ENCODE measurements at regions not wholly inside any gene's neighbourhood (a gene's known extent, or its start where the extent isn't known, plus 50 kb on each side); places are given as distances from the start of the nearest gene placed in this dataset.

DNA sequence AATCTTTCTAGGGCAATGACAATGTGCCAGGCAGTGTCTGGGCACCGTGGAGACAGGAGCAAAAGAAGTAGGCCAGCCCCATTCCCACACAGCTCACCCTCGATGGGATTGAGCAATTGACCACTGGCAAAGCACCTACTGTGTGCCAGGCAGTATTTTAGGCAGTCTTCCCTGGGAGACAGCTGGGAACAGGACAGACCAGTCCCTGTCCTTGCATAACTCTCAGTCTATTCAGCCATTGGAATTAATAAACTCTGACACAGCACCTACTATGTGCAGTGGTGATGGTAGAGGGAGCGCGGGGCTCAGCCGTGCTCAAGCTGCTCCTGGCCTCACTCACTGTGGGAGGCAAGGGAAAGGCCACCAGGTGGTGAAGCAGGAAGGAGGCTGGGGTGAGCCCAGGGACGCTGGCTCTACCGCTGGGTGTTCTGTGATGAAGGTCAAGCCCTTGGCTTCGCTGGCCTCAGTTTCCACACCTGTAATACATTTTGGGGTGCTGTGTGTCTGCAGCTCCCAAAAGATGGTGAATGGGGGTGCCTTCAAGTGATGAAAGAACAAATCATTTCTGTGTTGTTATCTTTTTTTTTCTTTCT, 122.3 kb upstream of the PMEPA1 start:
- intact Hi-C loops (cut with micrococcal nuclease) = no loop called here
- no peaks in the 10 kb centered on the region for H3K9me3 Mint-ChIP-seq
- no peak overlapping the region for H3K4me3 Mint-ChIP-seq
- H3K4me1 Mint-ChIP-seq (ENCODE audit: low read depth) = no peaks in the 10 kb centered on the region
- no peaks in the 10 kb centered on the region for H3K36me3 Mint-ChIP-seq (ENCODE audit: low read depth)
- no peak overlapping the region for H3K27ac Mint-ChIP-seq
- peaks cover 4% of the 10 kb centered on the region for H3K27me3 Mint-ChIP-seq (ENCODE audit: insufficient read depth)
- no peak for DNase-seq (ENCODE audit: low spot score)

DNA sequence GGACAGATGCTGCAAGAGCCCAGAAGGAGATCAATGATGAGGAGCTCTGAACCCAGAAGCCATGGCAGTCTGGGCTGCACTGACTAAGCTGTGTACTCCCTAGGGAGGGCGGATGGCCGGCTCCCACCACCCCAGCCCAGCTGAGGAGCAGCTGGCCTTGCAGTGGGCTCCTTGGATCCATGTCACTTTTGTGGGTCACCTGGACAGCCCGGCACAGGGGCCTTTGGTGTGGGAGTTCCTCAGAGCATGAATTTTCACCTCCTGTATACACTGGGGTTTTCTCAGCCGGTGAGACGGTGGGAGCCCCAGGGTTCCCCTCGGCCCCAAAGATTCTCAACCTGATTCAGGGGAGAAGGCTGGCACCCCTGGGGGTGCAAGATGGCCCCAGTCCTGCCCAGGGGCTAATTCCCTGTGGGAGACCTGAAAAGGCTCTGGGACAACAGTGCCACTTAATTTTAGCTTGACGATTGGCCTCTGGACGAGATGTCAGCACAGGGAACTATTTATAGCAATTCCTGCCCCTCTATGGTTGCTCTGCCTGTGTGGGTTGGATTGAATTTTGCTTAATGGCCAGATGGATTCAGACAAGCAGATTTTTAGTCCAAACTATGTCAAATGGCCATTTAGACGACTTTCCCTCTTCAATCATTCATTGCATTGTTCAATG, 121.6 kb upstream of the PMEPA1 start:
- intact Hi-C loops (cut with micrococcal nuclease) = no loop called here
- H3K4me3 Mint-ChIP-seq = no peak overlapping the region
- no peaks in the 10 kb centered on the region for H3K9me3 Mint-ChIP-seq
- peaks cover 4% of the 10 kb centered on the region for H3K27me3 Mint-ChIP-seq (ENCODE audit: insufficient read depth)
- no peak overlapping the region for H3K27ac Mint-ChIP-seq
- H3K4me1 Mint-ChIP-seq (ENCODE audit: low read depth) = no peaks in the 10 kb centered on the region
- no peak for DNase-seq (ENCODE audit: low spot score)
- H3K36me3 Mint-ChIP-seq (ENCODE audit: low read depth) = no peaks in the 10 kb centered on the region

DNA sequence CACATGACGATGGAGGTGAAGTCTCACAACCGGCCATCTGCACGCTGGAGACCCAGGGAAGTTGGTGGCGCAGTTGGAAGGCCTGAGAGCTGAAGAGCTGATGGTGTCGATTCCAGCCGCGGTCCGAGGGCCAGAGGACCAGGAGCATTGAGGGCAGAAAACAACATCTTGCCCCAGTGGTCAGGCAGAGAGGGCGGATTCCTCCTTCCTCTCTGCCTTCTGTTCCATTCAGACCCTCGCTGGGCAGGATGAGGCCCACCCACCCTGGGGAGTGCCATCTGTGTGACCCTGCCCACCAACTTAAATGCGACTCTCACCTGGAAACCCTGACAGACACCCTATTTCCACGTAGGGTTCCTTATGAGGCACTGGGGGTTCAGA, 120.7 kb upstream of the PMEPA1 start:
- Mint-ChIP-seq H3K4me1 (ENCODE audit: low read depth) (no peaks in the 10 kb centered on the region), H3K9me3 (no peaks in the 10 kb centered on the region), H3K27ac (no peak overlapping the region), H3K36me3 (ENCODE audit: low read depth) (no peaks in the 10 kb centered on the region), H3K27me3 (ENCODE audit: insufficient read depth) (peaks cover 4% of the 10 kb centered on the region), H3K4me3 (no peak overlapping the region)
- intact Hi-C loops (cut with micrococcal nuclease) = no loop called here
- DNase-seq (ENCODE audit: low spot score) = no peak

GRCh38 chr20:57829805-57830514, 120.1 kb upstream of the PMEPA1 start:
- no peak overlapping the region for H3K27ac Mint-ChIP-seq
- H3K27me3 Mint-ChIP-seq (ENCODE audit: insufficient read depth) = peaks cover 3% of the 10 kb centered on the region
- no peak overlapping the region for H3K4me3 Mint-ChIP-seq
- no peaks in the 10 kb centered on the region for H3K9me3 Mint-ChIP-seq
- no peaks in the 10 kb centered on the region for H3K36me3 Mint-ChIP-seq (ENCODE audit: low read depth)
- H3K4me1 Mint-ChIP-seq (ENCODE audit: low read depth) = no peaks in the 10 kb centered on the region
- intact Hi-C loops (cut with micrococcal nuclease) = no loop called here
- no peak for DNase-seq (ENCODE audit: low spot score)

GRCh38 chr20:57829336-57829735, 119.5 kb upstream of the PMEPA1 start:
- Mint-ChIP-seq H3K27ac (no peak overlapping the region), H3K4me3 (no peak overlapping the region)

GRCh38 chr20:57828696-57829095, 118.9 kb upstream of the PMEPA1 start:
- DNase-seq (ENCODE audit: low spot score) = no peak
- no peak overlapping the region for H3K27ac Mint-ChIP-seq
- intact Hi-C loops (cut with micrococcal nuclease) = no loop called here
- peaks cover 4% of the 10 kb centered on the region for H3K27me3 Mint-ChIP-seq (ENCODE audit: insufficient read depth)
- H3K36me3 Mint-ChIP-seq (ENCODE audit: low read depth) = no peaks in the 10 kb centered on the region
- H3K9me3 Mint-ChIP-seq = no peaks in the 10 kb centered on the region
- no peaks in the 10 kb centered on the region for H3K4me1 Mint-ChIP-seq (ENCODE audit: low read depth)
- H3K4me3 Mint-ChIP-seq = no peak overlapping the region

More at GRCh38 chr20:57829336-57829735, 119.5 kb upstream of the PMEPA1 start:
- Mint-ChIP-seq H3K27me3 (ENCODE audit: insufficient read depth) (peaks cover 1% of the 10 kb centered on the region), H3K36me3 (ENCODE audit: low read depth) (no peaks in the 10 kb centered on the region), H3K4me1 (ENCODE audit: low read depth) (no peaks in the 10 kb centered on the region), H3K9me3 (no peaks in the 10 kb centered on the region)
- no peak for DNase-seq (ENCODE audit: low spot score)
- intact Hi-C loops (cut with micrococcal nuclease) = no loop called here

- Mint-ChIP-seq H3K27me3 (ENCODE audit: insufficient read depth) (peaks cover 8% of the 10 kb centered on the region), H3K4me1 (ENCODE audit: low read depth) (no peaks in the 10 kb centered on the region), H3K27ac (no peak overlapping the region), H3K4me3 (no peak overlapping the region), H3K36me3 (ENCODE audit: low read depth) (no peaks in the 10 kb centered on the region), H3K9me3 (no peaks in the 10 kb centered on the region)
- intact Hi-C loops (cut with micrococcal nuclease) = no loop called here
- DNase-seq (ENCODE audit: low spot score) = no peak
Observed at GRCh38 chr20:57826666-57827287, 117.0 kb upstream of the PMEPA1 start.

DNA sequence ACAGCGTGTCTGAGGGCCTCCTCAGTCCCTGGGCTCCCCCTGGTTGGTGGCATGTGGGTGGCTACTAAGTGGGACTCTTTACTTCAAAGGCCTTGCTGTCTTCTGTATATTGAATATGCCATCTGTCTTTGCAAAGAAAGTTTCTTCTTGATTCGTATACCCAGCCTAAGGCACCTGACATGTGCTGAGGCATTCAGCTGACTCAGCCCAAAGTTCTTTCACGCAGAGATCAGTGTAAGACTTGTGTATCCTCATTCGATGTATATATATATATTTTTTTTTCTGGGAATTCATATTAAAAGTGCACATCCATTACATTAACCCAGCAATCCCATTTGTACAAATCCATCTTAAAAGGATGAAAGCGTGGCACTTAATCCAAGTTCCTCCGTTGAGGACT, 115.1 kb upstream of the PMEPA1 start:
- Mint-ChIP-seq H3K9me3 (no peaks in the 10 kb centered on the region), H3K27ac (no peak overlapping the region), H3K4me3 (no peak overlapping the region), H3K36me3 (ENCODE audit: low read depth) (no peaks in the 10 kb centered on the region), H3K4me1 (ENCODE audit: low read depth) (no peaks in the 10 kb centered on the region), H3K27me3 (ENCODE audit: insufficient read depth) (peaks cover 8% of the 10 kb centered on the region)
- DNase-seq (ENCODE audit: low spot score) = no peak
- intact Hi-C loops (cut with micrococcal nuclease) = no loop called here

DNA sequence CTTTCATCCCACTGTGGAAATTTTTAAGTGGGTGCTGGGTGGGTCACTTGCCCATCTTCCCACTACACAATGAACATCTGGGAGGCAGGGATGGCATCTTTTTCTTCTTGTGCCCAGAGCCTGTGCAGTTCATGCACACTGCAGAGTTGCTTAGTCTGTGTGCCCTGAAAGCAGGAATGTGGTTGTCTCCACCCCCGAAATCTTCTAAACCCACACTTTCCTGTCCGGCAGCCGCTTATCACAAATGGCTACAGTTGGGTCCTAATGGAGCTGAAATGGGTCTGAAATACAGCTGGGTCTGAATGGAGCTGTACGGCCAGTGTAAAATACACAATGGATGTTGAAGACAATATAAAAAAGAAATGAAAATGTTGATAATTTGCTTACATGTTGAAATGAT, 112.1 kb upstream of the PMEPA1 start:
- Mint-ChIP-seq H3K27ac (no peak overlapping the region), H3K9me3 (no peaks in the 10 kb centered on the region), H3K36me3 (ENCODE audit: low read depth) (no peaks in the 10 kb centered on the region), H3K4me1 (ENCODE audit: low read depth) (no peaks in the 10 kb centered on the region), H3K27me3 (ENCODE audit: insufficient read depth) (peaks cover 8% of the 10 kb centered on the region), H3K4me3 (no peak overlapping the region)
- DNase-seq (ENCODE audit: low spot score) = no peak
- intact Hi-C loops (cut with micrococcal nuclease) = no loop called here

GRCh38 chr20:57819691-57820380, 110.0 kb upstream of the PMEPA1 start:
- Mint-ChIP-seq H3K9me3 (no peaks in the 10 kb centered on the region), H3K36me3 (ENCODE audit: low read depth) (no peaks in the 10 kb centered on the region), H3K27me3 (ENCODE audit: insufficient read depth) (peaks cover 10% of the 10 kb centered on the region), H3K27ac (no peak overlapping the region), H3K4me1 (ENCODE audit: low read depth) (no peaks in the 10 kb centered on the region), H3K4me3 (no peak overlapping the region)
- no peak for DNase-seq (ENCODE audit: low spot score)
- intact Hi-C loops (cut with micrococcal nuclease) = no loop called here

DNA sequence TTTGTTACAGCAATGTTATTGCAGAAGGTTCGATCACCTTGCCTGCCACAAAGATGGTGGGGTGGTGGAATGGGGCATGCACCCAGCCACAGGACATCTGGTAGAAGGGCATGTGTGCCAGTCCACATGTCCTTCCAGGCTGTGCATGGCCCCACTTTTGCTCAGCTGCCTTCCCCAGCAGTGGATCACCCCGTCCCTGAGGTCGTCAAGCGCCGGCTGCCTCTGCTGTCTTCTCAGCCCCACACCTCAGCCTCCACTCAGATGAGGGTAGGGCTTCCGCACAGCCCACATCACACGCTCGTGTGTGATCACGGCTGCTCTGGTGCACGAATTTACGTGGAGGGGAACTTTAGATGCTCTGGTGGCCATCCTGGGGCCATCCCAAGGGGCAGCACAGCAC, 109.5 kb upstream of the PMEPA1 start:
- intact Hi-C loops (cut with micrococcal nuclease) = no loop called here
- H3K27me3 Mint-ChIP-seq (ENCODE audit: insufficient read depth) = peaks cover 12% of the 10 kb centered on the region
- H3K36me3 Mint-ChIP-seq (ENCODE audit: low read depth) = no peaks in the 10 kb centered on the region
- H3K9me3 Mint-ChIP-seq = no peaks in the 10 kb centered on the region
- no peaks in the 10 kb centered on the region for H3K4me1 Mint-ChIP-seq (ENCODE audit: low read depth)
- H3K27ac Mint-ChIP-seq = no peak overlapping the region
- no peak for DNase-seq (ENCODE audit: low spot score)
- H3K4me3 Mint-ChIP-seq = no peak overlapping the region

GRCh38 chr20:57818418-57819181, 108.8 kb upstream of the PMEPA1 start:
- H3K4me3 Mint-ChIP-seq = no peak overlapping the region
- no peak for DNase-seq (ENCODE audit: low spot score)
- H3K27ac Mint-ChIP-seq = no peak overlapping the region
- intact Hi-C loops (cut with micrococcal nuclease) = no loop called here
- no peaks in the 10 kb centered on the region for H3K4me1 Mint-ChIP-seq (ENCODE audit: low read depth)
- no peaks in the 10 kb centered on the region for H3K36me3 Mint-ChIP-seq (ENCODE audit: low read depth)
- H3K27me3 Mint-ChIP-seq (ENCODE audit: insufficient read depth) = peaks cover 9% of the 10 kb centered on the region
- no peaks in the 10 kb centered on the region for H3K9me3 Mint-ChIP-seq
